LNCaP clone FGC (cell line): ENCODE measurements at regions not wholly inside any gene's neighbourhood (a gene's known extent, or its start where the extent isn't known, plus 50 kb on each side); places are given as distances from the start of the nearest gene placed in this dataset.
A peak's percentile ranks its signal among the peaks of the same experiment; 100 is the strongest.

Experiments
- DNase-seq: peaks from one replicate; pipeline ENCODE4 v3.0.0-alpha.2; 2011; ENCODE audit warnings: low read depth
- H3K4me3 ChIP-seq: 2 replicates; pipeline ENCODE4 v1.5.1; 2011; ENCODE audit warnings: mild to moderate bottlenecking, low read depth, low read length, control low read depth
- TF ChIP-seq, protein P1 (sequence below): IDR thresholded peaks from 2 replicates; pipeline ENCODE4 v1.5.1; 2012; ENCODE audit warnings: mild to moderate bottlenecking; ENCODE audit not compliant: control insufficient read depth, insufficient read depth; ENCODE audit errors: extremely low read depth

DNA sequence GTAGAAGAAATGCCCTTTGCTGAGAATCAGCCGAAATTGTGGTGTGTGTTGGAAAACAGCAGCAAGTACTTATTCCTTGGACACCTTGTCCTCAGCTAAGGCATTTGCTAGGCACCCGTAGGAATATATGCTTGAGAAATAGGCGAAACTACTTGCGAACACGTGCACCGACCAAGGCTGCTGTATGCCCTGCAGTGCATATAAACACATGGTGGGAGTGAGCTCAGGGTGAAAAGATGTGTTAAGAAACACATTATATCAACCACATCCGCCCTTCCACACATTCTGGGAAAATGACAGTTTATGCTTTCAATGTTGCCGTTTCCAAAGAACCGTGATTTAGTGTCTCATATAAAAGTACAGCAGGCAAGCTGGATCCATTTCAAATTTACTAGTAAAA, 199.2 kb downstream of the JCAD start:
- no peak overlapping the region for H3K4me3 ChIP-seq
- no peak for DNase-seq
- TF ChIP-seq, protein P1, sequence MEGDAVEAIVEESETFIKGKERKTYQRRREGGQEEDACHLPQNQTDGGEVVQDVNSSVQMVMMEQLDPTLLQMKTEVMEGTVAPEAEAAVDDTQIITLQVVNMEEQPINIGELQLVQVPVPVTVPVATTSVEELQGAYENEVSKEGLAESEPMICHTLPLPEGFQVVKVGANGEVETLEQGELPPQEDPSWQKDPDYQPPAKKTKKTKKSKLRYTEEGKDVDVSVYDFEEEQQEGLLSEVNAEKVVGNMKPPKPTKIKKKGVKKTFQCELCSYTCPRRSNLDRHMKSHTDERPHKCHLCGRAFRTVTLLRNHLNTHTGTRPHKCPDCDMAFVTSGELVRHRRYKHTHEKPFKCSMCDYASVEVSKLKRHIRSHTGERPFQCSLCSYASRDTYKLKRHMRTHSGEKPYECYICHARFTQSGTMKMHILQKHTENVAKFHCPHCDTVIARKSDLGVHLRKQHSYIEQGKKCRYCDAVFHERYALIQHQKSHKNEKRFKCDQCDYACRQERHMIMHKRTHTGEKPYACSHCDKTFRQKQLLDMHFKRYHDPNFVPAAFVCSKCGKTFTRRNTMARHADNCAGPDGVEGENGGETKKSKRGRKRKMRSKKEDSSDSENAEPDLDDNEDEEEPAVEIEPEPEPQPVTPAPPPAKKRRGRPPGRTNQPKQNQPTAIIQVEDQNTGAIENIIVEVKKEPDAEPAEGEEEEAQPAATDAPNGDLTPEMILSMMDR = no peak

DNA sequence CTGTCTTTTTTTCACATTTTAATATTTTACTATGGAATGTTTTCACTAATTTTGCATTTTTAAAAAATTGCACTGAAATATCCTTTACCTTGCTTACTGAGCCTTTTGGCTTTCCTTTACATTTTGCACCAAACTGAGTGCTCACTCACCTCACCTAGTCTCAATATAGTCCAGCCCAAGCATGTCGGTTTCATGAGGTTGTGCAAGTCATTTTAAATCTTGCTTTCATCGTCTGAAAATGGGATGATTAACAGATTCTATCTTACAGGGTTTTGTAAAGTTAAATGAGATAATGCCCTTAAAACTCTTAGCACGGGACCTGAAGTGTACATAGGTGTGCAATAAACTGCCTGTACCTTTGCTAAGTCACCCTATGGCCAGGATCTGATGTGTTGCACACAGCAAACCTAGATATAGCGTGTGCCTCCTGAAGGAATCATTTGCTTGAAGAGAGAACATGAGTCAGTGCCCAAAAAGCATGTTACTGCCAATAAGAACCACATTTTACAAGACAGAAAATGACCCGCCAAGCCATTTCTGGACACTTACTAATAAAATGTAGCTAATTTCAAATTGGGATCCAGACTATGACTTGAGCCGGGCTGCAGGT, 199.8 kb downstream of the JCAD start:
- TF ChIP-seq, protein P1 = no peak
- no peak overlapping the region for H3K4me3 ChIP-seq
- DNase-seq = no peak

DNA sequence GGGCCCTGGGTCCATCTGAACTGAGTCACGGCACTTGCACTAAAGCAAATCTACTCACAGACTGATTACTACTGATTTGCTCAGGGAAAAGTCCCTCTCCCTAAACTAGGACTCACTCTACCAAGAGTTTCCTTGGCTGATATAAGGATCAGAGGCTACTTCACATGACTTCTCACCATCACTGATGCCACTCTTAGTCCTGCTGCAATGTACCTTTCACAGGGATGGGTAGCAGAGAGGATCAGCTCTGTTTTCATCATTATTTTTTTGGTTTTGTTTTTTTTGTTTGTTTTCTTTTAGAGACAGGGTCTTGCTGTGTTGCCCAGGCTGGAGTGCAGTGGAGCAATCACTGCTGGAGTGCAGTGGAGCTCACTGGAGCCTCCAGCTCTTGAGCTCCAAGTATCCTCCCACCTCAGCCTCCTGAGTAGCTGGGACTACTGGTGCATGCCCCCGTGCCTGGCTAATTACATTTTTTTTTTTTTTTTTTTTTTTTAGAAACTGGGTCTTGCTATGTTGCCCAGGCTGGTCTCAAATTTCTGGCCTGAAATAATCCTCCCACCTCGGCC, 200.6 kb downstream of the JCAD start:
- H3K4me3 ChIP-seq = no peak overlapping the region
- TF ChIP-seq, protein P1 = no peak
- DNase-seq = no peak

DNA sequence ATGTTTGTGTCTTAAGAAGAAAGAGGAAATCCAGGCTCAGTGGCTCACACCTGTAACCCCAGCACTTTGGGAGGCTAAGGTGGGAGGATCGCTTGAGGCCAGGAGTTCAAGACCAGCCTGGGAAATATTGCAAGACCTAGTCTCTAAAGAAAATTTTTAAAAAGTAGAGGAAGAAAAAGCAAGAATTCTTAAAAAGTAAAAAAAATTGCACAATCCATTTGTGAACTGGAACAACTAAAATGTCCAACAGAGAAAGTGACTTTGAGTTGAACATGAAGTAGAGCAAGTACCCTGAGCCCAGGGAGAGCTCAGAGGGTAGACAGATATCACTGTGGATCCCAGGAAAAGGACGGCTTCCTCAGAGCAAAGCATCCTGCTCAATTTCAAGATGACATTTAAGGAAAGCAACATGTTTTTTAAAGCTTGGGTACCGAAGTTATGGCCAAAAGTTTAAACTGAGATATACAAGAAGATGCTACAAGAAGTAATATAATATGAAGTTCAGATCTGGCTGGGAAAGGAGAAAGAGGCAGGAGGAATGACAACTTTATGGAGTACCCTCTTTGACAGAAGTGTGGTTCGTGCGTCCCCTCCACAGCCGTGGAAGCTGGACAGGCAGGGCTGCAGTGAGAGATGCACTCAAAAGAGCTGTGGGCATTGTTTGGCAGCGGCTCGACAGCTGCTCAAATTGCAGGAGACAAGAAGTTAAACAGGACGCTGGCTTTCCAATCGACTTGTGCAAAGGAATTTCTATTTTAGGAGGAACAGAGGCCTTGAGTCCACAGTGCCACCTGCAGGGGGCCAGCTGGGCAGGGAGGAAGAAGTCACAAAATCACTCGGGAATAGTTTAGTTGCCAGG, 201.3 kb downstream of the JCAD start:
- DNase-seq = peak; percentile 48
- H3K4me3 ChIP-seq = no peak overlapping the region
- TF ChIP-seq, protein P1 = peak; percentile 95

DNA sequence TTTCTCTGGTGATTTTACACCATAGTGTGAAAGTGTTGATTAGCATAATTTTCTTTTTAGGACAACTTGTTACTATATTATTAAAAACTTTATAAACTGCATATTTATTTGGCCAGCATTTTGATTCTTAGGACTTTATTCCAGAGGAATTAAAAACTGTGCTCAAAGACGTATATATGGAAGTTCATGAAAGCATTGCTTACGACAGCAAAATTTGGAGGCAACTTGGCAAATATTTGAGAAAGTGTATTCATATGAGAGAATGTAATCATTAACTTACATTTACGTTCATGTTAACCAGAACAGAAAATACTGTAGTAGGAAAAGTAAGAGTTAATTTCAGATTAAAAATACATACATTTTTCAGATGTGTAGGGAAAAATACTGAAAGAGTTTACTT, 203.1 kb downstream of the JCAD start:
- TF ChIP-seq, protein P1 = no peak
- no peak overlapping the region for H3K4me3 ChIP-seq
- DNase-seq = no peak

DNA sequence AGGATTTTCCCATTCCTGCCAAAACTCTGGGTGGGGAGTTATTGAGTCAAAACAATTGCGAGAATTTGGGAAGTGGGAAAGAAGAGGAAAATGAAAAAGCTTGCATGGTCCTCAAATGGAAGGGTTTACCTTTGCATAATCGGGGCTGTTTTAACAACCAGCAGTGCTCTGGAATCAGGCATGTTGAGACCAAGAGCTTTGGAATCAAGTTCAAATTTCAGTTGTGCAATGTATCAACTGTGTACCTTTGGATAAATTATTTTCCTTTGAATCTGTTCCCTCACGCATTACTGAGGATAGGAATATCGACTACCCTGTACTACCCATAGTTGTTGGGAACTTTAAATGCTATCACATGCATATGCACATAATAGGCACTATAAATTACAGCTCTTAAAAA, 205.5 kb downstream of the JCAD start:
- TF ChIP-seq, protein P1 = no peak
- DNase-seq = no peak

DNA sequence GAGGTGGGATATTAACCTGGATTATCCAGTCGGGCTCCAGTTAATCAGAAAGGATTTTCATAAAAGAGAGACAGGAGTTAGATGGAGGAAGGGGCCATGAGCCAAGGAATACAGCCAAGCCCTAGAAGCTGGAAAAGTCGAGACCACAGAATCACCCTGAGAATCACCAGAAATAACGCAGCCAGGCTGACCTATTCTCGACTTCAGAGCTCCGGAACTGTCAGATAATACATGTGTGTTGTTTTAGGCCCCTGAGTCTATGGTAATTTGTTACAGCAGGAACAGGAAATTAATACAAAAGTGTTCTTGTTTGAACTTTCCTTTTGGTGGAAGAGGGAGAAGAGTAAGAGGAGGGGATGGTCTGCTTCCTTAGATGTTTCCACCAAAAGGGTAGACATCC, 208.1 kb downstream of the JCAD start:
- TF ChIP-seq, protein P1 = no peak

More for the DNA sequence above, 205.5 kb downstream of the JCAD start:
- H3K4me3 ChIP-seq = no peak overlapping the region

More for the DNA sequence above, 208.1 kb downstream of the JCAD start:
- H3K4me3 ChIP-seq = no peak overlapping the region
- DNase-seq = no peak
